ENCODE measurements at regions not wholly inside any gene's neighbourhood (a gene's known extent, or its start where the extent isn't known, plus 50 kb on each side); places are given as distances from the start of the nearest gene placed in this dataset.

GRCh38 chr16:63577891-63578290, 1541.7 kb upstream of the CDH8 start:
- TF ChIP-seq, protein P1, sequence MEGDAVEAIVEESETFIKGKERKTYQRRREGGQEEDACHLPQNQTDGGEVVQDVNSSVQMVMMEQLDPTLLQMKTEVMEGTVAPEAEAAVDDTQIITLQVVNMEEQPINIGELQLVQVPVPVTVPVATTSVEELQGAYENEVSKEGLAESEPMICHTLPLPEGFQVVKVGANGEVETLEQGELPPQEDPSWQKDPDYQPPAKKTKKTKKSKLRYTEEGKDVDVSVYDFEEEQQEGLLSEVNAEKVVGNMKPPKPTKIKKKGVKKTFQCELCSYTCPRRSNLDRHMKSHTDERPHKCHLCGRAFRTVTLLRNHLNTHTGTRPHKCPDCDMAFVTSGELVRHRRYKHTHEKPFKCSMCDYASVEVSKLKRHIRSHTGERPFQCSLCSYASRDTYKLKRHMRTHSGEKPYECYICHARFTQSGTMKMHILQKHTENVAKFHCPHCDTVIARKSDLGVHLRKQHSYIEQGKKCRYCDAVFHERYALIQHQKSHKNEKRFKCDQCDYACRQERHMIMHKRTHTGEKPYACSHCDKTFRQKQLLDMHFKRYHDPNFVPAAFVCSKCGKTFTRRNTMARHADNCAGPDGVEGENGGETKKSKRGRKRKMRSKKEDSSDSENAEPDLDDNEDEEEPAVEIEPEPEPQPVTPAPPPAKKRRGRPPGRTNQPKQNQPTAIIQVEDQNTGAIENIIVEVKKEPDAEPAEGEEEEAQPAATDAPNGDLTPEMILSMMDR (IDR thresholded peaks at IDR 0.05; ENCODE audit: poor library complexity, severe bottlenecking) = no peak
- no peak for TF ChIP-seq EZH2 (IDR thresholded peaks at IDR 0.05; ENCODE audit: borderline replicate concordance, insufficient read depth, low read length, poor library complexity, severe bottlenecking)
